HG02870 (cell line): ENCODE measurements at regions not wholly inside any gene's neighbourhood (a gene's known extent, or its start where the extent isn't known, plus 50 kb on each side); places are given as distances from the start of the nearest gene placed in this dataset.
"Not testable (repeated sequence)": the region's sequence is repeated elsewhere in the genome, so short reads cannot be mapped to it uniquely, and the experiment has no call there.

Experiments
- ATAC-seq: cut with Tn5 transposase; IDR thresholded peaks from one replicate; pipeline ENCODE4 v1.9.1; 2021; ENCODE audit warnings: mild to moderate bottlenecking, moderate library complexity; ENCODE audit not compliant: unreplicated experiment

DNA sequence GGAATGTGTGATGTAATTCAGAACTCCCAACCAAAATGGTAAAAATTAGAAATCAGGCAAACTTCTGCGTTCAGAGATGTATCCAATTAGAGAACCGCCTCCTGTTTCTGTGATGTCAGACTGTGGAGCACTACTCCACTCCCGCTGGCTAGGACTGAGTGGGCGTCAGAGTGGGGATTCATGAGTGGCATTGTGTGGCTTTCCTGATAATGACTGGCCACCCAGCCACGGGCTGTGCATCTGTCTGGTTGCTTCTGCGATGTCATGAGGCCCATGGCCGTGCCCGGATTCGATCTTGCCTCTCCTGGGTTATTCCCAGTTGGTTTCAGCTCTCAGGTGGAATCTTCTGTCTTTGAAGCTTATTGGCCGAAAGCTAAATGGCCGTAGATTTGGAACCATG lies 87.1 kb upstream of the KCNA1 start:
- no peak for ATAC-seq

- ATAC-seq = no peak
Measured at GRCh38 chr12:4824380-4824779, 85.3 kb upstream of the KCNA1 start.

DNA sequence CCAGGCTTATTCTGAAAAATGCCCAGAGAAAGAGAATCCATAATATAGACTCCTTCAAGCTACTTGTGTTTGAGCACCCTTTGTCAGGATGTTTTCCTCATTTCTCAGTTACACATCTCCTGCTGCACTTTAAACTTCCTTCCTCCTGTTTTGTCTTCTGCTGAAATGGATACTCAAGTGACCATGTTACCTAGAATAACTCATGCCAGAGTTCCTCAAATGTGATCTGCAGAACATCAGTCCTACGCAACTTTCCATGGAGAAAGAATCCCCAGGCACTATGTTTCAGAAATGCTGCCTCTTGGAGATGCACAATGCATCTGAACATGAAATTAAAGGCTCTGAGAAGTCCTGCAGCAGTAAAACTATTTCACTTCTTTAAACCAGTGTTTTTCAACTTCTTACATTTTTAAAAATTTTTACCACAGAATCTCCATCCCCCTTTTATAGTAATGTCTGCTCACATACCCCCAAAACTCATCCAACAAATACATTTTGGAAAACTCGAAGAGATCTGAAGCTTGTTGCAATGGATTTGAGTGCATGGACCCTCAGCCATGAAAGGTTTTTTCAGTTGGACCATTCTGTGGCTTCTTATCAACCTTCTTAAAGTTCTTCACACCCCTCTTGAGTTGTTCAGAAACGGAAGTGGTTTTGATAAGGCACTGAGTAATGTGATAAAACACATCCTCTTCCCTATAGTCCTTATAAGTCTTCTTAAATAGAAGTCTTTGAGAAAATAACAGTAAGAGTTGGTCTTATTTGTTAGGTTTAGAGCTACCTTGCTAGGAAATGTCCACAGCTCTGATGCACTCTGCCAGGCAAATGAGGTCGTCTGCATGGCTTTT lies 84.5 kb upstream of the KCNA1 start:
- ATAC-seq = no peak

- no peak for ATAC-seq
Measured at GRCh38 chr12:4826909-4827308, 82.8 kb upstream of the KCNA1 start.

GRCh38 chr12:4828176-4828575 lies 81.5 kb upstream of the KCNA1 start:
- ATAC-seq = no peak

DNA sequence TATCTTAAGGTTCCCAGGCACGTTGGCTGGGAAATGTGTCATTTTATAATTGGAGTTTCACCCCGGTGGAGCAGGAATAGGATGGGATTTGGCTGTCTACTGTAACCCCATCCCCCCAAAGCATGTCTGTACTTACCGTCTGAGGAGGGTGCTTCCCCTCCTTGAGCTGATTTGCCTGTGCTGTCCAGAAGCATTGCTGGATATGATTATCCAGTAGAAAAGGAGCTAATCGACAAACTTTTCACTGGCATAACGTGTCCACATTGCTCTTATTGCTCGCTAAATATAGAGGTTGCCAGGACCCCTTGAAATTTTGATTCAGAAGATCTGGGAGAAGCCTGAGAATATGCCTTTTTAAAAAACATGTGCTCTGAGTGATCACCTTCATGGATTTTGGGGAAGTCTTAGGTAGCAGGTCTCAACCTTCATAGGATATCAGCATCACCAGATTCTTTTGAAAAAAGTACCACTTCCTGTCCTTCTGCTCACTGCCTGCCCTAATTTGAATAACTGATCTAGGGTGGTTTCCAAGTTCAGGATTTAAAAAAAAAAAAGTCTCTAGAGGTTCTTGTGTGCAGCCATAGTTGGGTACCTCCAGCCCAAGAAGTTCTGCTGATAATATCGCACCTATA lies 80.4 kb upstream of the KCNA1 start:
- peak; percentile 80 for ATAC-seq

DNA sequence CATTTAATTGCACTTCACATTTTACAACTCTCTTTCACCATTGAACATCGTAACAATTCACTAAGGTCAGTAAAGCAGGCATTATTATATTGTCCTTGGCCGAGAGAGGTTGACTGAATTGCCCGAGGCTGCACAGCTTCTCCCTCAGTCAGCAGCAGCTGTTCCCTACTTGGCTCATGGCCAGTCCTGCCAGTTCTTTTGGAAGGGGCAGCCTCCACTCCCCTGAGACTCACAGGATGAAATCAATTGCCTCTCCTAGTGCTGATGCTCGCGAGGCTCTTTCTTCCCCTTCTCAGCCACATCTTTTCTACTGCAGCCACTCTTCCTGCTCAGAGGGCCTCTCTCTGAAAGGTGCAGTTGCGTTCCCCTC lies 79.9 kb upstream of the KCNA1 start:
- peak; percentile 26 for ATAC-seq

- no peak for ATAC-seq
Measured at GRCh38 chr12:4830556-4831210, 79.0 kb upstream of the KCNA1 start.

DNA sequence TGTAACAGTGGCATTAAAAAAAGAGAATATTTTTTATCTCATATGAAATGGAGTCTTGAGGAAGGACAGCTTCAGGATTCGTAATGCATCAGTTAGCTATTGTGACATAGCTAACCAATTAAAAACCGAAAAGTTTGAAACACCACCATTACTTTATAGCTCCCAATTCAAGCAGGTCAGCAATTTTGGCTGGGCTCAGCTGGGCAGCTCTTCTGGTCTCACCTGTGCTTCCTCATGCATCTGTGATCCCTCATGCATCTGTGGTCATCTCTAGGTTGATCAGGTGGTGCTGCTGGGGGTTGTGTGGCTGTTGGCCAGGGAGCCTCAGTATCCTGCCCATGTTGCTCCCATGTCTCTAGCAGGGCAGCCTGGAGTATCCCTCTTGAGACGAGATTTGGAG lies 76.7 kb upstream of the KCNA1 start:
- no peak for ATAC-seq

DNA sequence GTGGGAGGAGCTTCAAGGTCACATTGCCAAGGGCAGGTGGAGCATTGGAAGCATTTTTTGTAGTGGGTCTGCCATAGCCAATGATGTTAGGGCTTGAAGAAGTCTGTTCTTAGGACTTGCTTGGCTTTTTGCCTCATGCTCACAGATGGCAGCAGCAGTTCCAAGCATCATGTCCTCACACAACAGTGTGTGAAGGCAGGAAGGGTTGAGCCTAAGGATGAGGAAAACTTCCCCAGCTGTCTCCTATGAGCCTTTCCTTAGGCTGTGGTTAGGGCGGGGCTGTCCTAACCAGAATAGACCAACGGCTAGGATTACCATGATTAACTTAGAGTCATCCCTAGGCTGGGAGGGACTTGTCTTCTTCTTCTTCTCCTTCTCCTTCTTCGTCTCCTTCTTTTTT lies 76.2 kb upstream of the KCNA1 start:
- no peak for ATAC-seq

- not testable (repeated sequence) for ATAC-seq
Measured at GRCh38 chr12:4842401-4842800, 67.3 kb upstream of the KCNA1 start.

GRCh38 chr12:4843907-4844306 lies 65.8 kb upstream of the KCNA1 start:
- ATAC-seq = no peak

GRCh38 chr12:4847713-4848112 lies 62.0 kb upstream of the KCNA1 start:
- ATAC-seq = no peak

- ATAC-seq = no peak
Measured at GRCh38 chr12:4849115-4849541, 60.6 kb upstream of the KCNA1 start.

DNA sequence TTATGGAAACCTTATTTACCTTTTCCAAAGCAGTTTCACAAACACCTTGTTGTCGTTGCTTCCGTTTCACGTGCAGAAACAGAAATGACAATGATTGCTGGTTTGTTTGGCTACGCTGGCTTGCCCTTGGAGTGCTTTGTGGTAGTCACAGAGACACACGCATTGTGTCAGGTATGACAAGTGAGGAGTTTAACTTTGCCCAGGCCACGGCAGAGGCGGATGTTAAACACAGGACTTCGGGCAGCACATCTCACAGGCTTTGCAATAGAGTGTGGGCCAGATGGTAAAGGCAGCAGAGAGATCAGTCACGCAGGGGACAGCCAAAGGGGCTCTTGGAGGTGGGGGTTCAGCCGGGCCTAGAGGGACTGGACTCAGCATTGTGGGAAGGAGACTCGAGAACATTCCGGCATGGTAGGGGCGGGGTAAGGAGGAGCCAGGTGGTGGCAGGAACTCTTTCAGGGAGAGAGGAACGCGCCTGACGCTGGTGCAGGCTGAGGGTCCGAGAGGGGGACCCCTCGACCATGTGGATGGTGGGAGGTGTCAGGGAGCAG lies 59.8 kb upstream of the KCNA1 start:
- no peak for ATAC-seq

DNA sequence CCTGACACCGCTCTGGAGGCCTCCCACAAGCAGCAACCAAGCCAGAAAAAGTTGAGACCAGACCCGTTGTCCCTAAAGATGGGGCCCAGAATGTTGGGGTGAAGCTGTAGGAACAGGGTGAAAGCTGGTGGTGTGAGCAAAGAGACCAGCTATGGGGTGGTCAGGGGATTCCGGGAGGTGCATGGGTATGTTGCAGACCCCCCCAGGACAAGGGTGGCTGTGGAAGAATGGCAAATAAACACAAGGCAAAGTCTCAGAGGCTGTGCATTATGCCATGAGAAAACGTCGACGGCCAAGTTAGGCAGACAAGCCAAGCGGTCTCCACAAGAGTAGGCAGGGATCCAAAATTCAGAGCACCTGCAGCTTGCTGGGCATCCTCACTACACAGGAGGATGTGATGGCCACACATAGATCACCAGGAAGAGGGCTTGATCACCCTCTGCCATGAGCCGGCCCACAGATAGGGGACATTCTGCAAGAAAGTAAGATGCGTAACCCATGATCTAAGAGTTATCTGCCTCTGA lies 58.8 kb upstream of the KCNA1 start:
- ATAC-seq = no peak

GRCh38 chr12:4852308-4852707 lies 57.4 kb upstream of the KCNA1 start:
- no peak for ATAC-seq

DNA sequence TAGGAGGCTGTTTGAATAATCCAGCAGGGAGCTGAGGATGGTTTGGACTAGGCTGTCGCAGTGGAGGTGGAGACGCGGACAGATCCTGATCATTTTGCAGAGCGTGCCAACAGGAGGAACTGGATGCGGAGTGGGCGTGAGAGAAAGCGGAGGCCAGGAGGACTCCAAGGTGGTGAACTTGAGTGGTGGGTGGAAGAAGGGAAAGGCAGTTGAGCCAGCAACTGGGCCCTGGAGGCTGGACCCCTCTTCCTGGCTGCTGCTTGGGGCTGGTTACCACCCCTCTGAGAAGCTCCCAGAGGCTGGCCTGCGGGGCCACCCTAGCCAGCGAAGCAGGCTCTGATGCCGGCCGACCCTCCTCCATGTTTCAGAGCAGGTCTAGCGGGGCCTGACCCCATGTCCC lies 56.8 kb upstream of the KCNA1 start:
- no peak for ATAC-seq

- ATAC-seq = no peak
Measured at GRCh38 chr12:4855121-4855924, 54.4 kb upstream of the KCNA1 start.

DNA sequence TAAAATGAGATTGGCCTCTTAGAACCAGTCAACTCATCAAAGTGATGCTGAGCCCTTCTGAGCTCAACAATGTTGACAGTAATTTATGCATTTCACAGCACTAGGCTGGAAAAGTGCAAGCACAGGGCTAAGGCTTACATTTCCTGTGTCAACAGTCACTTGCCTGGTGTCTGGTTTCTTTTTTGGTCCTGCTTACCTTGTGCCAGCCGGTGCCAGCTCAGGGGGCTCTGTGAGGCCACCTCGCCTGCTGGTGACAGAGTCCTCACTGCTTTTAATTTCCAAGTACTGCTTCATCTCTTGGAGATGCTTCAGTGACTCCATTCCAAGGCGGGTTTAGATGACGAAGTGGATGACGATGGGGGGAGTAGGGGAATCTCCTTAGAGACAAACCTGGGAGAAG lies 53.1 kb upstream of the KCNA1 start:
- ATAC-seq = no peak
